ENCODE measurements at regions not wholly inside any gene's neighbourhood (a gene's known extent, or its start where the extent isn't known, plus 50 kb on each side); places are given as distances from the start of the nearest gene placed in this dataset.
"Not testable (repeated sequence)": the region's sequence is repeated elsewhere in the genome, so short reads cannot be mapped to it uniquely, and the experiment has no call there.

DNA sequence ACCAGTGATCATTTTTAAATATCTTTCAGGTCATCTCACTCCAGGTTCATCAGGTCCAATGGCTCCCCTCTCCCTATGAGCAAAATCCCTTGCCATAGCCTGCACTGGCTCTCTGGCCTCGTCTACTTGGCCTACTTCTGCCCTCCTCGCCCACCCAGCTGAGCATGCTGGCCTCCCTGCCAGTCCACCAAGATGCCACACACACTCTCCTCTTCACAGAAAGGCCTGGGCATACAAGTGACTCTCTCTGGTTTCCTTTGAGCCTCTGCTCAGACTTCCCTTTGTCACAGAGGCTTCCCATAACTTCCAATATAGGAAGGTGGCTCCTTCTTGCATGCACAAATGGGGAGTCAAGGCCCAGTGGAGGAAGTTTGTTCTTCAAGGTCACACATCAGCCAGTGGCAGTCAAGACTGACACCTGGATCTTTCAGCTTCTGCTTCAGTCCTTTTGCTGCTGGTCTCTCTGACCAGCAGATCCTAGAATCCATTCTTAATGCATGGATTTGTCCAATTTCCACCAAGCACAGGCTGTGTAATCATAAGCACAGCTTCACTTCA is 223.2 kb upstream of the HES1 start:
- H3K36me3 ChIP-seq (ENCODE audit: insufficient read depth) = no peaks in the 10 kb centered on the region
- DNase-seq (ENCODE audit: extremely low spot score) = no peak
- WGBS = 94% methylated on average over 2 of the region's 2 CpGs

GRCh38 chr3:193914602-193915001 is 221.3 kb upstream of the HES1 start:
- Histone ChIP-seq H3K4me1 (ENCODE audit: insufficient read depth) (no peaks in the 10 kb centered on the region), H3K27ac (ENCODE audit: low read depth) (no peak overlapping the region), H3K4me3 (ENCODE audit: low read depth, low read length) (no peak overlapping the region), H3K36me3 (ENCODE audit: insufficient read depth) (no peaks in the 10 kb centered on the region)
- no peak for DNase-seq (ENCODE audit: extremely low spot score)
- whole genome bisulfite sequencing = 39% methylated on average over 1 of the region's 1 CpG

More for the DNA sequence above, 223.2 kb upstream of the HES1 start:
- Histone ChIP-seq H3K27ac (ENCODE audit: low read depth) (no peak overlapping the region), H3K4me1 (ENCODE audit: insufficient read depth) (no peaks in the 10 kb centered on the region), H3K4me3 (ENCODE audit: low read depth, low read length) (no peak overlapping the region)

DNA sequence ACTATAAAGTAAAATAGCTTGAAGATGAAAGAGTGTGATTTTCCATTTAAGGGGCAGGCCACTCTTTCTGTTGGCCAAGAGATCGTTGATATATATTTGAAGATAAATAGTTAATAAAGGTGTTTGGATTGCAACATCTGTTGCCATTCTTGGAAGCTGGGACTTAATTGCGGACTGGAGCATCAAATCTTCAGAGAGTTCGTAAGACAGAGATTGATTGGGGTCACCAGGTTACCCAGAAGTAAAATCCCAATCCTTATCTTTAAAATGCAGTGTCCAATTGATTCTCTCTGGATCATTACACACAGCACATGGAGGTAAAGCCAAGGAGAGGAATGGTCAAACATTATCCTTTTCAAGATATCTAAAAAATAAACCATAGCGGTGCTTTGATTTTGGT is 220.8 kb upstream of the HES1 start:
- Histone ChIP-seq H3K4me1 (ENCODE audit: insufficient read depth) (no peaks in the 10 kb centered on the region), H3K4me3 (ENCODE audit: low read depth, low read length) (no peak overlapping the region), H3K27ac (ENCODE audit: low read depth) (no peak overlapping the region), H3K36me3 (ENCODE audit: insufficient read depth) (no peaks in the 10 kb centered on the region)
- no peak for DNase-seq (ENCODE audit: extremely low spot score)
- WGBS = 79% methylated on average over 4 of the region's 4 CpGs

DNA sequence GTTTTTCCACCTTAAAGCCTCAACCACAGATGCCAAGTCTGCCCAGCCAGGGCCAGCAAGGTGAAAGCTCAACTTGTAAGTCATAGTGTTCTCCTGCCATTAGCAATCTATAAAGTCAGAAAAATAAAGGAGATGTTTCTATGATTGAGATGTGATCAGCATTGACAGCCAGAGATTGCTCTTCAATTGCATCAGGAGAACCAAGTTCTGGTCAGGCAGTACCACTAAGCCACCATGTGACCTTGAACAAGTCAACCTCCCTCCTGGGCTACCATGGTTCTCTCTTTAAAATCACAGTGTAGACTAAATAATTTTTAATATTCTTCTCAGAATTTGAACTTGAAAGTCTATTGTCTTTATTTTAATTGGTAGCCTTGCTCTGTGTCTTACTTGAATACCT is 220.3 kb upstream of the HES1 start:
- no peak for DNase-seq (ENCODE audit: extremely low spot score)
- Histone ChIP-seq H3K4me1 (ENCODE audit: insufficient read depth) (no peaks in the 10 kb centered on the region), H3K36me3 (ENCODE audit: insufficient read depth) (no peaks in the 10 kb centered on the region), H3K4me3 (ENCODE audit: low read depth, low read length) (no peak overlapping the region), H3K27ac (ENCODE audit: low read depth) (no peak overlapping the region)

- H3K27ac ChIP-seq (ENCODE audit: low read depth) = no peak overlapping the region
- H3K4me3 ChIP-seq (ENCODE audit: low read depth, low read length) = no peak overlapping the region
- no peaks in the 10 kb centered on the region for H3K4me1 ChIP-seq (ENCODE audit: insufficient read depth)
- DNase-seq (ENCODE audit: extremely low spot score) = no peak
- no peaks in the 10 kb centered on the region for H3K36me3 ChIP-seq (ENCODE audit: insufficient read depth)
- 98% methylated on average over 2 of the region's 2 CpGs for WGBS
Observed at GRCh38 chr3:193917158-193917557, 218.8 kb upstream of the HES1 start.

DNA sequence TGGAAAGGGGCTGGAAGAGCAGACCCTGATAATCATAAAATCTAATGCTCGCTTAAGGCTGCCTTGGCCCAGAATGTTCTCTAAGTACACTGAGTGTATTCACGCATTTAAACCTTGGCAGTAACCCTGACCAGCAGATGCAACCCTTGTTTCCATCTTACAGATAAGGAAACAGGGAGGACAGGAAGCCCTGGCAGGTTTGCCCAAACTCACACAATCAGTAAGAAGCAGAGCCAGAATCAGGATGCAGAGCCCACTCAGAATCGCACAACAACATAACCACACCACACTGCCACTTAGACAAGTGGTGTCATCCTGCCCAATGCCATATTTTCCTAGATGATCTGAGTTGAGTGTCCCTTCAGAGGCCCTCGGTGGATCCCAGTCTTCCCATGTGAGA is 214.5 kb upstream of the HES1 start:
- Histone ChIP-seq H3K36me3 (ENCODE audit: insufficient read depth) (no peaks in the 10 kb centered on the region), H3K4me1 (ENCODE audit: insufficient read depth) (no peaks in the 10 kb centered on the region), H3K27ac (ENCODE audit: low read depth) (no peak overlapping the region), H3K4me3 (ENCODE audit: low read depth, low read length) (no peak overlapping the region)
- 78% methylated on average over 4 of the region's 4 CpGs for WGBS
- DNase-seq (ENCODE audit: extremely low spot score) = no peak

DNA sequence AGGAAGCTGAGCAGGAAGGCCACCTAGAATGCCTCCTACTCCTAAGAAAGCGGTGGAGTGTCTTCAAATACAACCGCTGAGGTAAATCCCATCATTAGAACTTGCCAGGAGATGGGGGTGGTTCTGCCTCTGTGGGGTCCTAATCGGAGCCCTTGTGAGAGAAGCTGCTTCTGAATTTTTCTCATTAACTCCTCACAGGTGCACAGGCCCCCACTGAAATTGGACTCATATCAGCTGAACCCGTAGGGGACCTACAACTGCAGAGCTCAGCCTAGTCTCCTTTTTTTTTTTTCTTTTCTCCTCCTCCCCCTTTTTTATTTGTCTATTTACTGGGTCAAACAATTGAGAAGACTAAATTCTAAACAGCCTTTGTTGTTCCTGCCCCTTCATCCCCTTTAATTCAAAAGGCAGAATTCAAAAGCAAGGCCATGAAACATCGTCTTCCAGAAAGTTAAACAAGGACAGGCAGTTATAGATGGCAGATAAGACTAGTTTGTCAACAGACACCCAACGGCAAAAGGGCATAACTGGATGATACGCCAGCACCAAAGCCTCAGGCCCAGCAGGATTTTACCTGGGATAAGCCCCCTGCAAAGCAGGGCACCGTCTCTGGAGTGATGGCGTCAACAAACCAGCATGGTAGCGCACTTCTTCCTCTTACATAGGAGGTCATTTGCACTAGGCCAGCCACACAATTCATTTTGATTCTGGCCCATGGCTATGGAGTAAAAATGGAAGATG is 213.7 kb upstream of the HES1 start:
- no peak for DNase-seq (ENCODE audit: extremely low spot score)

DNA sequence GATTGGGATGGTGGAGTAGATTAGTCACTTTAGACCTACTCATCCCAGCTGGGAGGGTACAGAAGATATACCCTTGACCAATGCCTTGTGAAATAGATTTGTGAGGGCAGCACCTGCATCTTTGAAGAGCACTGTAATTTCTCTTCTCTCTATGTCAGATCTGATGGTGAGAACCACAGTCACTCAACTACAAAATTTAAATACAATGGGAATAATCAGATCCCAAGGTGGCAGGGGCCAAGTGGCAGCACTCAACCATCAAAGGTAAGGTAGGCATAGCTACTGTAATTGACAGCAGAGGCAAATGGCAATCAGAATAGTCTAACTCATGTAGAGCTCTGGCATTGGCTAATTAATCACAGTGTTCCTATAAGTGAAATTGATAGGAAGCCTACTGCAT is 212.0 kb upstream of the HES1 start:
- not testable (repeated sequence) for H3K27ac ChIP-seq (ENCODE audit: low read depth); DNase-seq (ENCODE audit: extremely low spot score); H3K4me1 ChIP-seq (ENCODE audit: insufficient read depth); H3K36me3 ChIP-seq (ENCODE audit: insufficient read depth); H3K4me3 ChIP-seq (ENCODE audit: low read depth, low read length)

More for the DNA sequence above, 213.7 kb upstream of the HES1 start:
- Histone ChIP-seq H3K4me3 (ENCODE audit: low read depth, low read length) (no peak overlapping the region), H3K27ac (ENCODE audit: low read depth) (no peak overlapping the region), H3K36me3 (ENCODE audit: insufficient read depth) (no peaks in the 10 kb centered on the region), H3K4me1 (ENCODE audit: insufficient read depth) (no peaks in the 10 kb centered on the region)
- 87% methylated on average over 10 of the region's 10 CpGs for WGBS

DNA sequence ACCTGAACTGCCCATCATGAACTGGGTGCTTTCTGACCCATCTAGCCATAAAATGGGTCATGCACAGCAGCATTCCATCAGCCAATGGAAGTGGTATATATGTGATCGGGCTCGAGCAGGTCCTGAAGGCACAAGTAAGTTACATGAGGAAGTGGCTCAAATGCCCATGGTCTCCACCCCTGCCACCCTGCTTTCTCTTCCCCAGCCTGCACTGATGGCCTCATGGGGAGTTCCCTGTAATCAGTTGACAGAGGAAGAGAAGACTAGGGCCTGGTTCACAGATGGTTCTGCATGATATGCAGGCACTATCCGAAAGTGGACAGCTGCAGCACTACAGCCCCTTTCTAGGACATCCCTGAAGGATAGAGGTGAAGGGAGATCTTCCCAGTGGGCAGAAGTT is 209.9 kb upstream of the HES1 start:
- H3K4me1 ChIP-seq (ENCODE audit: insufficient read depth); H3K27ac ChIP-seq (ENCODE audit: low read depth); DNase-seq (ENCODE audit: extremely low spot score); H3K36me3 ChIP-seq (ENCODE audit: insufficient read depth); H3K4me3 ChIP-seq (ENCODE audit: low read depth, low read length): not testable (repeated sequence)
- 94% methylated on average over 3 of the region's 3 CpGs for WGBS

GRCh38 chr3:193927413-193928206 is 208.3 kb upstream of the HES1 start:
- not testable (repeated sequence) for DNase-seq (ENCODE audit: extremely low spot score); H3K4me1 ChIP-seq (ENCODE audit: insufficient read depth); H3K4me3 ChIP-seq (ENCODE audit: low read depth, low read length); H3K27ac ChIP-seq (ENCODE audit: low read depth); H3K36me3 ChIP-seq (ENCODE audit: insufficient read depth)
- WGBS = 90% methylated on average over 5 of the region's 5 CpGs

DNA sequence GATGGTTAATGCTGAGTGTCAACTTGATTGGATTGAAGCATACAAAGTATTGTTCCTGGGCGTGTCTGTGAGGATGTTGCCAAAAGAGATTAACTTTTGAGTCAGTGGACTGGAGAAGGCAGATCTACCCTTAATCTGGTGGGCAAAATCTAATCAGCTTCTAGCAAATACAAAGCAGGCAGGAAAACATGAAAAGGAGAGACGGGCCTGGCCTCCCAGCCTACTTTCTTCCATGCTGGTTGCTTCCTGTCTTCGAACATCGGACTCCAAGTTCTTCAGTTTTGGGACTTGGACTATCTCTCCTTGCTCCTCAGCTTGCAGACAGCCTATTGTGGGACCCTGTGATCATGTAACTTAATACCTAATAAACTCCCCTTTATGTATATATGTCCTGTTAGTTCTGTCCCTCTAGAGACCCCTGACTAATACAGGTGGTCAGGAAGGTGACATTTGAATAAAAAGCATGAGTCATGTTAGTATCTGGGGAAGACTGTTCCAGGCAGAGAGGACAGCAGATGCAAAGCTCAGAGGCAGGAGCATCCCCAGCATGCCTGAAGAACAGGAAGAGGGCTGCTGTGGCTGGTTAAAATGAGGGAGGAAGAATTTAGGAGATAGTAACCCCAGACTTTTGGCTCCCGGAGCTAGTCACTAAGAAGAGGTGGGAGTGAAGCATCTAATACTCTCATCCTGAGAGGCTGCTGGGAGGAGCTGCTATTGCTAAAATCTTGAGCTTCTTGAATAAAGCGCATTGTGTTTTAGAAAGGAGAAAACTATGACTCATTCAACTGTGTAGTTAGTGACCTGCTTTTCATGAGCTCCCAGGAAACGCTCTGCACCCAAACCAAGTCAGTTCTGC is 207.4 kb upstream of the HES1 start:
- H3K36me3 ChIP-seq (ENCODE audit: insufficient read depth) = no peaks in the 10 kb centered on the region
- DNase-seq (ENCODE audit: extremely low spot score) = no peak
- H3K4me3 ChIP-seq (ENCODE audit: low read depth, low read length) = no peak overlapping the region
- no peak overlapping the region for H3K27ac ChIP-seq (ENCODE audit: low read depth)
- WGBS = 65% methylated on average over 7 of the region's 7 CpGs
- H3K4me1 ChIP-seq (ENCODE audit: insufficient read depth) = peaks cover 1% of the 10 kb centered on the region

GRCh38 chr3:193929373-193929772 is 206.6 kb upstream of the HES1 start:
- Histone ChIP-seq H3K27ac (ENCODE audit: low read depth) (no peak overlapping the region), H3K4me3 (ENCODE audit: low read depth, low read length) (no peak overlapping the region), H3K4me1 (ENCODE audit: insufficient read depth) (peaks cover 1% of the 10 kb centered on the region), H3K36me3 (ENCODE audit: insufficient read depth) (no peaks in the 10 kb centered on the region)
- 84% methylated on average over 5 of the region's 5 CpGs for WGBS
- DNase-seq (ENCODE audit: extremely low spot score) = no peak

DNA sequence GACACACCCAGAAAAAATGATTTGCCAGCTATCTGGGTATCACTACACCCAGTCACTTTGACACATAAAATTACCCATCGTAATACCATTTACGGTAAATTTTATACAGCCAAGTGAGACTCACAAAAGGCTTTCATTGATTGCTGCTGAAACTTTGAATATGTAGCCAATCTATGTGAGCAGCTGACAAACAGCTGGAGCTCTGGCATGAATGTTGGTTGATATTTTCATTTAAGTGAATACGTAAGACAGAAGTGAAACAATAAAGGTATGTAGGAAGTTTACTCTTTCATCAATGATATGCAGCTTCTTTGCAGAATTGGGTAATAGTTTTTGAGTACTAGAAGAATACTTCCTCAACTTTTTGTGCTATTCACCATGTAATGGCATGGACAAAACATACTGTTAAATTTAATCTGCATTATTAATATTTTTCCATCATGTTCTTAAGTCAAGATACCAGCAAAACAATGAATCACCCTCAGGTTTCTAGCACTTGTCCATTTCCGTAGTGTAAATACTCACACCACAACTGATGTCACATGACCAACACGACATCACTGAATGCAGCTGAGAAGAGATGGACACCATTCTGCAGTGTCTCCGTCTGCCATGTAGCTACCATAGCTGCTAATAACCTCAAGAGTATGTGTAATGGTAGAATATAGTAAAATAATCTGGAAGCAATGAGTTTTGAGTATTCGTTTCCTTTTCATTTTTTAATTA is 205.9 kb upstream of the HES1 start:
- 71% methylated on average over 7 of the region's 7 CpGs for WGBS
- H3K4me3 ChIP-seq (ENCODE audit: low read depth, low read length) = no peak overlapping the region
- no peak overlapping the region for H3K27ac ChIP-seq (ENCODE audit: low read depth)
- DNase-seq (ENCODE audit: extremely low spot score) = no peak
- H3K36me3 ChIP-seq (ENCODE audit: insufficient read depth) = no peaks in the 10 kb centered on the region
- H3K4me1 ChIP-seq (ENCODE audit: insufficient read depth) = peaks cover 1% of the 10 kb centered on the region
